DMS114 treated with DMSO at 0.1 percent for 48 hours (cell line): ENCODE measurements at regions not wholly inside any gene's neighbourhood (a gene's known extent, or its start where the extent isn't known, plus 50 kb on each side); places are given as distances from the start of the nearest gene placed in this dataset.
"Not testable (repeated sequence)": the region's sequence is repeated elsewhere in the genome, so short reads cannot be mapped to it uniquely, and the experiment has no call there.

Experiments
- DNase-seq: peaks from one replicate; lab custom pipeline; 2025; ENCODE audit not compliant: unreplicated experiment; lab: John Stamatoyannopoulos, UW

- DNase-seq, result no peak
Measured at GRCh38 chr2:216776066-216776850, 80.9 kb upstream of the IGFBP5 start.

DNA sequence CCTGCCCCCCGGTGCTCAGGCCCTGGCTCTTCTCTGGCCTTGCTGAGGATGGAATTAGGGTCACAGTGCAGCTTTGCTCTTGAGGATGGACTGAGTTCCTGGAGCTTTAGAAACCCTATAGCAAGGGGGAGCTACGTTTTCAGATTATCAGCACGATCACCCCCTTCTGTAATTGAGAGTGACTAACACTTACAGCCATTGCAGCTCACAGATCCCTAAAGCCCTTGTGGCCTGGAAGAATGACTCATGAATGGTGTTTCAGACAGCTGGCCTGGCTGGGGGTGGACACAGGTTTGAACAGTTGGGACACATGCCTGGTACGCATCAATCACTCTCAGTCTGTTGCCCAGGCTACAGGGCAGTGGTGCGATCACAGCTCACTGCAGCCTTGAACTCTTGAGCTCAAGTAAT is 79.7 kb upstream of the IGFBP5 start:
- DNase-seq, result no peak

DNA sequence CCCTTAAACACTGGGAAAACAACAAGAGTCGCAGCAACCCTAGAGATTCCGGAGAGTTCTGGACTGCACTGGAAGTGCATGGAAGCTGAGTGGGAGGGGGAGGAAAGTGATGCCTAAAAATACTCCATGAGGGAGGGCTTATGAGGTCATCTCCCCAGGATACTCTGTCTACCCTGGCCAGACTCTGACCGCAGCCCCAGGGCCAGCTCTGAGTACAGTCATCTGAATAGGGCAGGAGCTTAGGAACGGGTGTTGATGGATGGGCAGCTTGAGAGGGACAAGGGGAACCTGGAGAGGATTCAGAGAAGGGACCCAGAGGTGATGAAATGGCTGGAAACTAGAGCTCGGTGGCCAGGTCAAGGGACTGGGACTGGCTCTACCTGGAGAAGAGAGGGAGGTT is 79.3 kb upstream of the IGFBP5 start:
- no peak for DNase-seq

DNA sequence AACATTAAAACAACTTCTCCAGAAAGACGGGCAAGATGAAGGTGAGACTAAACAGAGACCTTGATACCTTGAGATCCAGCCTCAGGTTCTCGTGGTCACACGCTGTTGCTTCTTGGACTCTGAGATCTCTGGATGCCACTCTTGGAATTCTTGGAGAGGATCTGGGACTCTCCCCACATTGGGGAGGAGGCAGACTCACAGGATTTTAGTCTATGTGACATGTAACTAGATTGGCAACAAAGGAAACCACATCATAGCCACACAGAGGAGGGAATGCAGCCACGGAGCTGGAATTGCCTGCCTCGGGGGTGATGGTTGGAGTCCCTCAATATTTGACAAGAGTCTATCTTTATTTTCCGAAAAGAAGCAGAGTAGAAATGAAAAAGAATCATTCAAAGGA is 78.8 kb upstream of the IGFBP5 start:
- DNase-seq, result no peak

- no peak for DNase-seq
Measured at GRCh38 chr2:216773072-216773471, 77.7 kb upstream of the IGFBP5 start.

DNA sequence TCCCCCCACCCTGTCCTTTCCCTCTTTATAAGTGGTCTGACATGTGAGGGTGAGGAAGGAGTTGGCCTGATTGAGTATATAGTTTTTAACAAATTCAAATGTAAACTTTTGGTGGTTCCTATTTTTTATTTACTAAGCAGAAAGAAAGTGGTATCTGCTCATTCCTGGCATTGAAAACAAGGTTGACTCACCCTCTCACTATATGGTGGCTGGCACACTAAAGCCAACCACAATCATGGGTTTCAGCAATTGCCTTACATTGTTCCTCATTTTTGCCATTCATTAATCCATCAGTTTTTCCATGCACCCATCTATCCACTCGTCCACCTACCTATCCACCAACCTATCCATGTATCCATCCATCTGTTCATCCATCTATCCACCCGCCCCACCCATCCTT is 75.4 kb upstream of the IGFBP5 start:
- no peak for DNase-seq

DNA sequence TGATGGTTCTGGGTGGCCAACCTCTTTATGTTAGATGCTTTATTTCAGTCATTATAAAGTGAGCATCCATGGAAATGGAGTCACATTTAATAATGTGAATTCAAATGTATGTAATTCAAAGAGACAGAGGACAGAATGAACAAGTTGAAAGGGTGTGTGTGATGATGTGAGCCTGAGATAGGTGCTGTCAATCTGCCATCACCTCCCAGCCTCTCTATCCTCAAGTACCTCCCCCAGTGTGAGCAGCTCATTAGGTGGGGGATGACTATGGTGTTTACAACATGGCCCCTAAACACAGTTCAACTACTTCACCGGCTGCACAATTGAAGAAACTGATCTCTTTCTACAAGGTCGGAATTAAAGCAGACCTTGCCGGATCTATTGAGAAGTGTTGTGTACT is 74.7 kb upstream of the IGFBP5 start:
- no peak for DNase-seq

DNA sequence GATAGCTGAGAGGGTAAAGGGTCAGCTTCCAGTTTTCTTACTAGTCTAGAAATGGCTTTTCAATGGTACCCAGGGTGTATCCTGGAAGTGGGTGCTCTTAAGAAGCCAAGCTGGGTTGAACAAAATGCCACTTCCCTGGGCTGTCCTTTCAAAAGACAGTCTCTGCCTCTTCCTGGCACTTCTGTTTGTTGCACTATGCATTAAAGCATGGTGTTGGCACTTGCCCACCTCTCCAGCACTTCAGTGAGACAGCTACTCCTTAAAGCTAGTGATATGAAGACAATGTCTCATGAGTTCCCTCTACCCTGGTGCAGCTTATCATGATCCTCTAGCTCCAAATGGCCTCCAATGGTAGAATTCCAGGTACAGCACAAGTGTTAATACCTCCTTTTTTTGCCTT is 74.3 kb upstream of the IGFBP5 start:
- DNase-seq, result no peak

GRCh38 chr2:216768908-216769411 is 73.6 kb upstream of the IGFBP5 start:
- DNase-seq, result no peak

DNA sequence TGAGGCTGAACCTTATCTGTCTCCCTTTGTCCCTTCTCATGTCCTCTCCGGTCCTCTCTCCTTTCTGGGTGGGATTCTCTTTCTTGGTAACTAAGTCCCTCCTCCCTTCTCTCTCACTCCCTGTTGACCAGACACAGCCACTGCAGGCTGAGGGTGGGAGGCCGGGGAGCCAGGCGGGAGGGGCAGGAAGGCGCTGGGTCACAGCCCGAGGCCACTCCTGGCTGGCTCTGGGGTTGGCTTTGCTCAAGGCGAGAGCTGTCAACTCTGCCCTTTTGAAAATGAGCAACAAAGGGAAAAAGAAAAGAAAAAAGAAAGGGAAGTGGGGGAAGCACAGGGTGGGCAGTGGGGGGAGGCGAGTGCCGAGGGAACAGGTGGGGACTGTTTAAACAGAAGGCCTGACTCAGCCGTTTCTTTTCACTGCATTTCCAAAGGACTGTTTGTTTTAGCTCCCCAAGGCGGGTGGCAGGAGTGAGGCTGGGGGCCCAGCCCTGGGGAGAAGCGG is 70.5 kb upstream of the IGFBP5 start:
- no peak for DNase-seq

DNA sequence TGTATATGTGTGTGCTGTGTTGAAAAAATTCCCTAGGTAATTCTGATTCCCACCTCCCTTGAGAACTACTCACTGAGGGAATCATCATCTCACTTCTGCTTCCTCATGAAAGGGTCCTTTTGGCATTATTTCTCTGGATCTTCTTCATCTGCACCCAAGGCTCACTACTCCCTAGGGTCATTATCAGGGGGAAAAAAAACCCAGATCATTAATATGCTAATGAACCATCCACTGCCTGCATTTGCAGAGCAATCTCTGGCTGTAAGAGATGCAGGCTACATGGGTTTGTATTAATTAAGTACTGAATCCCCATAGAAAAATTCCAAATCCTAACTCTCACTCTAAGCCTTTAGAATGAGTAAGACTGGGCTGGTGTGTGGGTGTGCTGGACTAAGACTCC is 68.0 kb upstream of the IGFBP5 start:
- no peak for DNase-seq

- DNase-seq, result no peak
Measured at GRCh38 chr2:216761809-216762208, 66.5 kb upstream of the IGFBP5 start.

DNA sequence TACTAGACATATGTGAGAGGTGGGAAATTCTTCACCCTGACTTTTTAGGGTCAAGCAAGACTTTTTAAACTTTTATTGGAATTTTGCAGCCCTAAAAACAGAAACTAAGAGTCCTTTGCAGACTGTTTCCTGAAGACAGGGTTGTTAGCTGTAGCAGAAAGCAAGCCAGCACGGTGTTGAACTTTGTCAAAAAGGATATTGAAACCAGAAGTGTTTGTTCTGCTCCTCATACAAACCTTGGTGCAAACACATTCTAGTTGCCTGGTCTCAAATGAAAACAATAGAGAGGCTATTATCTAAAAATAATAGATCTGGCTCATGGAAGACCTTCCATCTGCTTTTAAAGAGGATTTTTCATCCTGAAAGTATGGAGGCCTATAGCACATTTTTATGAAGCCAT is 65.8 kb upstream of the IGFBP5 start:
- DNase-seq, result no peak

- no peak for DNase-seq
Measured at GRCh38 chr2:216758256-216759155, 63.2 kb upstream of the IGFBP5 start.

DNA sequence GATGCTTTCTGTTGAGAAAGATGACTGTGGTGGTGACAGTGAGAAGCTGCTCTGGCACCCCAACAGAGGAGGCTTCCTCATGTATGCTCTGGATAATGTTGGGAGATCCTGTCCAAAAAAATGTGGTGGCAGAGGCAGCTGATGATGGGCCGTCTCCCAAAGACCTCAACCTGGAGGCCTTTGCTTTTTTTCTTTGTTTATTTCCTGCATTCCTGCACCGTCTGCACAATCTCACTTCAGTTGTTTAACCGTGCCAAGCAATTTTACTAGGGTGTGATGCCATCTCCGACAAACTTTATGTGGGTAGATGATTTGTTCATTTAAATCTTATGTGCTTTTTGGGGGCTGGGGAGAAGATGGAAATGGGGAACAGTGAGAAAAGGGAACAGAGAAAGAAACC is 62.2 kb upstream of the IGFBP5 start:
- DNase-seq, result no peak

- DNase-seq, result no peak
Measured at GRCh38 chr2:216756435-216756834, 61.1 kb upstream of the IGFBP5 start.

DNA sequence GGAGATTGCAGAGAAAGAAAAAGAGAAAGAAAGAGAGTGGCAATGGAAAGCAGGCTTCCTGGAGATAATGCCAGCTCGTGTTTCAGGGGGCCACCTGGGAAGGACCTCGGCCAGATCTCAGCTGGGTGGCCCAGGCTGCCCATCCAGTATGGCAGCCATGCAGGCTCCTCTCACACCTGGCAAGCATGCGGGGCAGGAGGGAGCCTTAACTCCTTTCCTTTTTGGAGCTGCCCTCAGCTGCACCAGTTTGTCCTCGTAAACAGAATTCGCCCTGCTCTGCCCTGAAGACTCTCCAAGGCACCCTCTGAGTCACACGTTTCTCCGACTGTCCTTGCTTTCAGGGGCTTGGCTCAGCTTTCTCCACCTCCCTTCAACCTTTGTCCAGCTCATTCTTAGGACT is 59.5 kb upstream of the IGFBP5 start:
- DNase-seq, result no peak

- DNase-seq, result no peak
Measured at GRCh38 chr2:216754336-216754735, 59.0 kb upstream of the IGFBP5 start.

DNA sequence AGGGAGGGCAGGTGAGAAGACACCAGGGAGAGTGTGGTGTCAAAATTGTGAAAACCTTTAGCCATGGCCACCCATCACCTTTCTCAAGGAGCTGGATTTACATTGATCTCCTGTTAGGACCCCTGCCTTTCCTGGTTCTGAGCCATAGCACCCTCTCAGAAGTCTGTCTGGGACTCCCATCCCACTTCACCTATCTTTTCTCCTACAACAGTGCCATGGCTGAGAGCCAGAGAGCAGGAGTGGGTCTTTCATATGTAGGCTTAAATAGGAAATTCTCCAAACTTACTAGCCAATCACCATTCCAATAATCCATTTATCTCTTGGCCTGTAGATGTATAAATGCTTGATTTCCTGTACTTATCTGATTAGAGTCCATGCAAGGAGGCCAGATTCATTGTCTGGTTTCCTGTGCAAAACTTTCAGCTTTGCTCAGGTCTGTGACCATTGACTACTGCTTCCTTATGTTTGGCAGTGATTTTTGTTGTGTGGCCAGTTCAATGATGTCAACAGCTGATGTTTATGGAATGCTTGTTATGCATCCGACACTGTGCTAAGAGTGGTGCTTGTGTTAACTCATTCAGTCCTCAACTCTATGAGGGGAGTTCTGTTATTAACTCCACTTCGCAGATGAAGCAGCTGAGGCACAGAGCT is 57.6 kb upstream of the IGFBP5 start:
- DNase-seq, result no peak

- not testable (repeated sequence) for DNase-seq
Measured at GRCh38 chr2:216750750-216751149, 55.4 kb upstream of the IGFBP5 start.

- DNase-seq, result not testable (repeated sequence)
Measured at GRCh38 chr2:216746268-216746667, 50.9 kb upstream of the IGFBP5 start.
